K562 (cell line): ENCODE measurements at regions not wholly inside any gene's neighbourhood (a gene's known extent, or its start where the extent isn't known, plus 50 kb on each side); places are given as distances from the start of the nearest gene placed in this dataset.

Experiments
- ATAC-seq: fragments of 200-7000 bp; cut with Tn5 transposase; 3 replicates; pipeline ENCODE4 v1.9.1; 2020; ENCODE audit warnings: moderate library complexity
- BruUV-seq: library from RNA; stranded (reverse); fragments of 400-500 nt; replicated peaks from 2 replicates; lab custom pipeline; 2021; lab: Mats Ljungman, UMichigan
- CTCF ChIA-PET: fragments of 300-600 bp; formaldehyde crosslinking; extraction: SDS; loops from one replicate; lab custom pipeline; 2021; ENCODE audit warnings: low intra/inter-chr PET ratio; lab: Yijun Ruan, JAX
- POLR2A ChIA-PET: fragments of 300-600, 350-650 bp; sonication (Branson Sonifier 250); formaldehyde crosslinking; extraction: SDS; loops from one replicate; lab custom pipeline; 2021; ENCODE audit warnings: antibody characterized with exemption, inconsistent platforms; lab: Yijun Ruan, JAX
- DNase-seq, 4 experiments: peaks; one replicate each; pipeline versions ENCODE4 v3.0.0 to v3.0.0-alpha.2; 2011 to 2018; ENCODE audit warnings: low spot score in 3 of 4, mixed read lengths in 3 of 4; ENCODE audit errors: extremely low read depth in 1 of 4
- FAIRE-seq: peaks from 2 replicates; lab custom pipeline; 2011; peaks lifted over from hg19 to GRCh38; lab: Jason Lieb, UNC
- H2AFZ ChIP-seq: 2 replicates; pipeline ENCODE4 v1.6.0; 2011; ENCODE audit warnings: low read depth, low read length, control low read depth, inconsistent platforms
- H3K27ac ChIP-seq: fragments of 200-600 bp; 3 replicates; pipeline ENCODE4 v1.8.0; 2011; ENCODE audit warnings: low read depth, mild to moderate bottlenecking, control low read depth, inconsistent platforms, low read length, moderate library complexity, mixed read lengths; ENCODE audit errors: extremely low read depth
- H3K27me3 ChIP-seq, 2 experiments: fragments of 300-600 bp in 1 of 2; 2 replicates in 1 of 2; 3 replicates in 1 of 2; pipeline versions ENCODE4 v1.6.0 to v1.8.0; 2011; ENCODE audit warnings: inconsistent platforms in 2 of 2, low read length in 2 of 2, mild to moderate bottlenecking in 1 of 2, mixed read lengths in 1 of 2, moderate library complexity in 1 of 2; ENCODE audit not compliant: control insufficient read depth in 2 of 2, insufficient read depth in 2 of 2
- H3K36me3 ChIP-seq: fragments of 300-600 bp; 3 replicates; pipeline ENCODE4 v1.8.0; 2011; ENCODE audit warnings: mild to moderate bottlenecking, low read length, inconsistent platforms; ENCODE audit not compliant: control insufficient read depth, insufficient read depth
- H3K4me1 ChIP-seq, 2 experiments: fragments of 200-600 bp in 1 of 2; replicated peaks in 1 of 2; 2 replicates in 1 of 2; 3 replicates in 1 of 2; pipeline versions ENCODE4 v1.5.1 to v1.8.0; 2011; ENCODE audit warnings: inconsistent platforms in 2 of 2, low read length in 2 of 2, mild to moderate bottlenecking in 1 of 2, mixed read lengths in 1 of 2, moderate library complexity in 1 of 2; ENCODE audit not compliant: control insufficient read depth in 2 of 2, insufficient read depth in 2 of 2
- H3K4me2 ChIP-seq: 2 replicates; pipeline ENCODE4 v1.6.1; 2011; ENCODE audit warnings: low read length, control low read depth, inconsistent platforms, mixed read lengths; ENCODE audit not compliant: insufficient read depth
- H3K4me3 ChIP-seq: fragments of 200-600 bp; sonication (generic), shearing (Covaris generic); 2 replicates; pipeline ENCODE4 v1.5.1; 2016; ENCODE audit warnings: control low read depth, inconsistent platforms
- H3K79me2 ChIP-seq: fragments of 200-600 bp; 3 replicates; pipeline ENCODE4 v1.8.0; 2011; ENCODE audit warnings: low read length, inconsistent platforms; ENCODE audit not compliant: control insufficient read depth, insufficient read depth
- H3K9ac ChIP-seq, 2 experiments: 2 replicates each; pipeline versions ENCODE4 v1.6.0 to v1.6.1; 2011; ENCODE audit warnings: low read depth in 2 of 2, low read length in 2 of 2, control low read depth in 1 of 2, inconsistent platforms in 1 of 2, mild to moderate bottlenecking in 1 of 2, mixed read lengths in 1 of 2; ENCODE audit not compliant: insufficient read depth in 1 of 2
- H3K9me1 ChIP-seq: one replicate; pipeline ENCODE4 v1.6.0; 2011; ENCODE audit warnings: inconsistent platforms, mild to moderate bottlenecking, low read length, moderate library complexity; ENCODE audit not compliant: control insufficient read depth, insufficient read depth
- H3K9me3 ChIP-seq: replicated peaks from 2 replicates; pipeline ENCODE4 v1.5.1; 2011; ENCODE audit warnings: low read depth, low read length, inconsistent platforms; ENCODE audit not compliant: control insufficient read depth, insufficient read depth
- H4K20me1 ChIP-seq: replicated peaks from 2 replicates; pipeline ENCODE4 v1.6.1; 2011; ENCODE audit warnings: low read length, inconsistent platforms, mixed read lengths; ENCODE audit not compliant: control insufficient read depth, insufficient read depth
- CGGBP1 ChIP-seq: fragments of 250-450 bp; sonication (Bioruptor Pico); IDR thresholded peaks from 2 replicates; pipeline ENCODE4 v1.9.0; 2021; ENCODE audit warnings: mild to moderate bottlenecking
- E2F1 ChIP-seq: sonication (generic); formaldehyde crosslinking; IDR thresholded peaks from 2 replicates; pipeline ENCODE4 v1.8.1; 2023; ENCODE audit warnings: mild to moderate bottlenecking, missing genetic modification reagents, moderate library complexity
- E2F3 ChIP-seq: fragments of 250-450 bp; sonication (Bioruptor Pico); IDR thresholded peaks from 2 replicates; pipeline ENCODE4 v1.4.0; 2020; ENCODE audit warnings: mild to moderate bottlenecking
- FOS ChIP-seq: IDR thresholded peaks from 3 replicates; pipeline ENCODE4 v1.6.1; 2011; ENCODE audit not compliant: insufficient read length; ENCODE audit errors: extremely low read depth
- GATA2 ChIP-seq: sonication (generic); formaldehyde crosslinking; IDR thresholded peaks from 2 replicates; pipeline ENCODE4 v1.4.0; 2020; ENCODE audit warnings: mild to moderate bottlenecking, missing genetic modification reagents
- MED1 ChIP-seq: sonication (generic); formaldehyde crosslinking; IDR thresholded peaks from 2 replicates; pipeline ENCODE4 v1.8.1; 2023; ENCODE audit warnings: missing genetic modification reagents, borderline replicate concordance
- NR2C2 ChIP-seq, 2 experiments: fragments of 200-800 bp in 1 of 2; sonication (Bioruptor generic) in 1 of 2; sonication (generic) in 1 of 2; formaldehyde crosslinking in 1 of 2; IDR thresholded peaks; 2 replicates each; pipeline versions ENCODE4 v1.6.1 to v1.8.0; 2016 to 2022; ENCODE audit warnings: mild to moderate bottlenecking in 1 of 2, missing compliant biosample characterization in 1 of 2, missing genetic modification characterization in 1 of 2, missing genetic modification reagents in 1 of 2
- SMARCE1 ChIP-seq: fragments of 450-650 bp; IDR thresholded peaks from 2 replicates; pipeline ENCODE4 v1.7.1; 2016; ENCODE audit warnings: mild to moderate bottlenecking
- TBL1XR1 ChIP-seq, 2 experiments: IDR thresholded peaks; 2 replicates each; pipeline ENCODE4 v1.6.1; 2012; ENCODE audit warnings: improper control_type of control experiment in 2 of 2, low read length in 2 of 2, mild to moderate bottlenecking in 1 of 2
- ZNF143 ChIP-seq: sonication (generic); formaldehyde crosslinking; IDR thresholded peaks from 2 replicates; pipeline ENCODE4 v1.9.0; 2022; ENCODE audit warnings: mild to moderate bottlenecking, missing genetic modification reagents
- ZNF318 ChIP-seq, 2 experiments: fragments of 450-650 bp; IDR thresholded peaks; 2 replicates each; pipeline ENCODE4 v1.6.1; 2016; ENCODE audit warnings: mild to moderate bottlenecking in 2 of 2, borderline replicate concordance in 1 of 2, low read depth in 1 of 2, moderate library complexity in 1 of 2
- ZNF408 ChIP-seq: fragments of 250-450 bp; sonication (Bioruptor Pico); IDR thresholded peaks from 2 replicates; pipeline ENCODE4 v1.4.0; 2020; ENCODE audit warnings: low read depth, mild to moderate bottlenecking, moderate library complexity
- ZNF79 ChIP-seq: fragments of 250-450 bp; sonication (Bioruptor Pico); IDR thresholded peaks from 2 replicates; pipeline ENCODE4 v1.4.0; 2020; ENCODE audit warnings: low read depth, mild to moderate bottlenecking, moderate library complexity
- WGBS: fragments of 100-300 bp; shearing (Covaris generic); methylation state at CpG from one replicate; pipeline ENCODE4 v1.1.6; 2016; ENCODE audit warnings: low coverage, mixed read lengths; ENCODE audit not compliant: insufficient coverage; ENCODE audit errors: missing lambda C conversion rate; 5-methylcytosine and 5-hydroxymethylcytosine counted together
- in situ Hi-C: fragments of 300-500 bp; cut with MboI; formaldehyde crosslinking; loops from 4 replicates; pipeline ENCODE4 v1.15.0; 2018; ENCODE audit warnings: inconsistent platforms, mixed read lengths
- intact Hi-C: fragments of 100-400 bp; cut with micrococcal nuclease; formaldehyde crosslinking; loops from 2 replicates; pipeline ENCODE4 v1.14.2; 2022

- Histone ChIP-seq H3K79me2 (no peaks in the 10 kb centered on the region), H3K27ac (no peak overlapping the region), H3K9me3 (no peaks in the 10 kb centered on the region; the same call in 1 of the 2 replicates), H3K4me3 (no peak overlapping the region), H4K20me1 (no peaks in the 10 kb centered on the region), H3K9ac (no peak overlapping the region), H3K36me3 (no peaks in the 10 kb centered on the region), H3K9me1 (no peaks in the 10 kb centered on the region), H3K27me3 (peaks cover 3 to 4% of the 10 kb centered on the region in 2 experiments; a peak in 1 of 5 replicates), H2AFZ (no peak overlapping the region), H3K4me2 (no peak overlapping the region), H3K4me1 (no peaks in the 10 kb centered on the region)
- in situ Hi-C loops = no loop called here
- BruUV-seq = no TSS peak
- intact Hi-C loops = no loop called here
- CTCF ChIA-PET = no interaction called here
- WGBS = 4% methylated on average over 14 of the region's 14 CpGs
- no peak for ATAC-seq
- no peak for FAIRE-seq
- DNase-seq = no peak
- POLR2A ChIA-PET = no interaction called here
- TF ChIP-seq FOS (no peak), ZNF318 (IDR thresholded peaks at IDR 0.05; ENCODE audit: borderline replicate concordance in 1 of 2, low read depth in 1 of 2) (no peak), NR2C2 (CRISPR knock-in tag; IDR thresholded peaks at IDR 0.05) (no peak), NR2C2 (tag; IDR thresholded peaks at IDR 0.05) (no peak), ZNF143 (CRISPR knock-in tag) (no peak), CGGBP1 (no peak), ZNF79 (no peak), ZNF408 (no peak), SMARCE1 (no peak), E2F1 (no peak), TBL1XR1 (IDR thresholded peaks at IDR 0.05; ENCODE audit: low read length in 2 of 2) (no peak), GATA2 (CRISPR knock-in tag) (no peak), E2F3 (CRISPR knock-in tag) (no peak), MED1 (CRISPR knock-in tag) (no peak)
Observed at GRCh38 chr12:130224613-130225012, 62.3 kb downstream of the FZD10 start.
